ENCODE measurements at regions not wholly inside any gene's neighbourhood (a gene's known extent, or its start where the extent isn't known, plus 50 kb on each side); places are given as distances from the start of the nearest gene placed in this dataset.

DNA sequence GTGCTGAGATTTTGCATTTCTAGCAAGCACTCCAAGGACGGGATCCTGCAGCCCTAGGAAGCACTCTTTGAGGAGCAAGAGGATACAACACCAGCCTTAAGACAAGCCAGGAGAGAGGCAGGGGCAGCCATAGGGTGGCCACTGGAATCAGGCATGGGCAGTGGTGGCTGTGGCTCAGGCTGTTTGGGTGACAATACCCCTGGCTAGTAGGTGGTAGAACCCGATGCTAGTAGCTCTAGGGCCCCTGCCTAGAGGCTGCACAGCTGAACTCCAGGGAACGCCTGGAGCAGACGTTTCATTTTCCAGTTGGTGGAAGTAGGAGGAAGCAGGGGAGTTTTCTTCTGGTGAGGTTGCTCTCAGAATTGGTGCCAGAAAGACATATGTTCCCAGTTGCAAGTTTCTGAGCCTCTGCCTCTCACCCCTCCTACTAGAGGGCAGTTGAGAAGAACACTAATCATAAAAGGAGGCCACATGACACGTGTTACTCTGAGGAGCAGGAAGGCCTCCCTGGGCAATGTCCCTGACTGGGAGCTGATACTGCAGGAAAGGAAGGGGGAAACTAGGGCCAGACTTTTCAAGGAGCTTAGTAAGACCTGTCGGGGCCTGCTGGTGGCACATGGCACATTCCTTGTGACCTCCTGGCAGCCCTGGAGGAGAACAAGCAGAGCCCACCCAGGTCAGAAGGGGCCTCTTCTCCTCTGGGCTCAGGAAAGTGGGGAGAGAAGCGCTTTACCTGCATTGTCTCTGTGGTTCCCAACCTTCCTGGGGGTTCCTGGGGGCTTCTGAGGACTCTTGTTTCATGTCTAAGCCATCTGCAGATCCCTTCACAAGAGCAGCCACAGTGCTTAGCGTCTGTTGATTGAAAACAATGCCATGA lies 56.6 kb upstream of the DRD2 start (continued):
- TF ChIP-seq, protein P1, sequence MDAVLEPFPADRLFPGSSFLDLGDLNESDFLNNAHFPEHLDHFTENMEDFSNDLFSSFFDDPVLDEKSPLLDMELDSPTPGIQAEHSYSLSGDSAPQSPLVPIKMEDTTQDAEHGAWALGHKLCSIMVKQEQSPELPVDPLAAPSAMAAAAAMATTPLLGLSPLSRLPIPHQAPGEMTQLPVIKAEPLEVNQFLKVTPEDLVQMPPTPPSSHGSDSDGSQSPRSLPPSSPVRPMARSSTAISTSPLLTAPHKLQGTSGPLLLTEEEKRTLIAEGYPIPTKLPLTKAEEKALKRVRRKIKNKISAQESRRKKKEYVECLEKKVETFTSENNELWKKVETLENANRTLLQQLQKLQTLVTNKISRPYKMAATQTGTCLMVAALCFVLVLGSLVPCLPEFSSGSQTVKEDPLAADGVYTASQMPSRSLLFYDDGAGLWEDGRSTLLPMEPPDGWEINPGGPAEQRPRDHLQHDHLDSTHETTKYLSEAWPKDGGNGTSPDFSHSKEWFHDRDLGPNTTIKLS (IDR thresholded peaks at IDR 0.05; ENCODE audit: borderline replicate concordance, low read depth) = no peak
- TF ChIP-seq SRSF9 (IDR thresholded peaks at IDR 0.05; ENCODE audit: borderline replicate concordance, low read depth, low read length) (no peak), DNMT1 (IDR thresholded peaks at IDR 0.05) (no peak), RERE (CRISPR knock-in tag; IDR thresholded peaks at IDR 0.05; ENCODE audit: borderline replicate concordance) (no peak), ZBTB1 (CRISPR knock-in tag; IDR thresholded peaks at IDR 0.05; ENCODE audit: borderline replicate concordance, low read depth) (no peak), ZBTB40 (IDR thresholded peaks at IDR 0.05) (no peak), ZBTB40 (CRISPR knock-in tag; IDR thresholded peaks at IDR 0.05) (no peak), DDX20 (tag; IDR thresholded peaks at IDR 0.05; ENCODE audit: low read depth) (no peak), GTF2A2 (tag; IDR thresholded peaks at IDR 0.05) (no peak), ETV1 (tag; conservative IDR thresholded peaks at IDR 0.05; ENCODE audit: low read depth) (no peak), ZNF316 (IDR thresholded peaks at IDR 0.05) (no peak)

All from K562 (cell line).